Psoas muscle (tissue), 7 donors: ENCODE measurements at regions not wholly inside any gene's neighbourhood (a gene's known extent, or its start where the extent isn't known, plus 50 kb on each side); places are given as distances from the start of the nearest gene placed in this dataset.

ENCODE experiments used
- ATAC-seq, 4 donors: fragments of 200-7000 bp; cut with Tn5 transposase; one replicate each; pipeline ENCODE4 v1.9.1; 2020; ENCODE audit warnings: moderate library complexity in 3 of 4, mild to moderate bottlenecking in 2 of 4
- DNase-seq, 2 donors: peaks; one replicate each; pipeline ENCODE4 v3.0.0-alpha.2; 2020
- H3K27ac ChIP-seq: fragments of 200-600 bp; one replicate; pipeline ENCODE4 v1.8.0; 2022
- H3K27me3 ChIP-seq, 3 donors: fragments of 200-600 bp in 1 of 3; one replicate each; pipeline versions ENCODE4 v1.6.1 to v1.8.0; 2013 to 2022; ENCODE audit warnings: low read length in 2 of 3, mild to moderate bottlenecking in 2 of 3, moderate library complexity in 1 of 3; ENCODE audit not compliant: insufficient read depth in 3 of 3
- H3K36me3 ChIP-seq, 2 donors: fragments of 200-600 bp in 1 of 2; one replicate each; pipeline versions ENCODE4 v1.6.1 to v1.8.0; 2013 to 2022; ENCODE audit warnings: low read depth in 1 of 2, mild to moderate bottlenecking in 1 of 2, moderate library complexity in 1 of 2; ENCODE audit not compliant: insufficient read depth in 1 of 2
- H3K4me1 ChIP-seq: fragments of 200-600 bp; one replicate; pipeline ENCODE4 v1.8.0; 2022
- H3K4me3 ChIP-seq: fragments of 200-600 bp; one replicate; pipeline ENCODE4 v1.8.0; 2022; ENCODE audit warnings: mild to moderate bottlenecking
- H3K9me3 ChIP-seq: fragments of 200-600 bp; one replicate; pipeline ENCODE4 v1.8.0; 2022
- CTCF ChIP-seq: fragments of 200-600 bp; IDR thresholded peaks from one replicate; pipeline ENCODE4 v1.8.0; 2022; ENCODE audit warnings: antibody characterized with exemption
- WGBS, 3 donors: extraction: QIAGEN DNeasy Blood & Tissue Kit; methylation state at CpG; one replicate each; pipeline versions ENCODE4 v1.1.6 to v1.1.7; 2013; 5-methylcytosine and 5-hydroxymethylcytosine counted together
- intact Hi-C, 2 donors: fragments of 100-400 bp; cut with DNase I; formaldehyde crosslinking; loops; one replicate each; pipeline versions ENCODE4 v1.11.0 to v1.14.2; 2022
- donor health status: healthy with polysubstance abuse.
- donor health status: DM: no; HTN: no; CAD: no; lungs with moderate emphysema.
- donor health status: Bipolar disorder and iron deficiency.
- donor health status: healthy.
- donor health status: DM: yes; HTN: yes; CAD: no.
- donor health status: DM: no; HTN: no; CAD: no.
- donor health status: DM: yes; HTN: yes; CAD: no.

- Histone ChIP-seq H3K4me1 (peaks cover 7% of the 10 kb centered on the region), H3K27ac (no peak overlapping the region), H3K9me3 (no peaks in the 10 kb centered on the region), H3K36me3 (no peaks in the 10 kb centered on the region), H3K27me3 (no peaks in the 10 kb centered on the region), H3K4me3 (no peak overlapping the region)
- 67 to 80% (median 79%) methylated on average over 2 of the region's 2 CpGs for WGBS, 3 donors
- ATAC-seq (no peak), DNase-seq (no peak)
- no peak for TF ChIP-seq CTCF
- intact Hi-C loops, result no loop called here
Measured at GRCh38 chr5:72654231-72654630, 147.0 kb upstream of the ZNF366 start.

GRCh38 chr5:72653586-72653985 is 146.4 kb upstream of the ZNF366 start:
- WGBS, 3 donors, result 50 to 72% (median 51%) methylated on average over 2 of the region's 2 CpGs
- no peak for DNase-seq
- H3K27me3 ChIP-seq, result no peaks in the 10 kb centered on the region
- intact Hi-C loops, result no loop called here
- H3K27ac ChIP-seq, result no peak overlapping the region
- peaks cover under 1% of the 10 kb centered on the region for H3K4me1 ChIP-seq
- H3K9me3 ChIP-seq, result no peaks in the 10 kb centered on the region
- H3K36me3 ChIP-seq, result no peaks in the 10 kb centered on the region
- no peak for TF ChIP-seq CTCF
- no peak overlapping the region for H3K4me3 ChIP-seq
- ATAC-seq, result no peak

GRCh38 chr5:72651779-72652178 is 144.6 kb upstream of the ZNF366 start:
- TF ChIP-seq CTCF, result no peak
- H3K36me3 ChIP-seq, result no peaks in the 10 kb centered on the region
- no peaks in the 10 kb centered on the region for H3K9me3 ChIP-seq
- H3K27me3 ChIP-seq, result no peaks in the 10 kb centered on the region
- no peak overlapping the region for H3K4me3 ChIP-seq
- H3K27ac ChIP-seq, result no peak overlapping the region
- DNase-seq (no peak), ATAC-seq (no peak)
- H3K4me1 ChIP-seq, result peaks cover 9% of the 10 kb centered on the region
- intact Hi-C loops, result no loop called here

- no peak for ATAC-seq
- WGBS, 3 donors, result 93 to 95% (median 94%) methylated on average over 8 of the region's 8 CpGs
- Histone ChIP-seq H3K4me1 (peaks cover 9% of the 10 kb centered on the region), H3K27ac (no peak overlapping the region), H3K4me3 (no peak overlapping the region), H3K9me3 (no peaks in the 10 kb centered on the region), H3K27me3 (no peaks in the 10 kb centered on the region), H3K36me3 (no peaks in the 10 kb centered on the region)
- no peak for DNase-seq
- intact Hi-C loops, result no loop called here
- no peak for TF ChIP-seq CTCF
Measured at GRCh38 chr5:72651109-72651508, 143.9 kb upstream of the ZNF366 start.

GRCh38 chr5:72649449-72649848 is 142.2 kb upstream of the ZNF366 start:
- Histone ChIP-seq H3K27ac (peak overlapping the region; percentile 48), H3K27me3 (no peaks in the 10 kb centered on the region), H3K36me3 (no peaks in the 10 kb centered on the region), H3K4me1 (peaks cover 9% of the 10 kb centered on the region), H3K9me3 (no peaks in the 10 kb centered on the region), H3K4me3 (no peak overlapping the region)
- DNase-seq, result no peak
- ATAC-seq, result peak; percentile 42 to 84 (median 75)
- no peak for TF ChIP-seq CTCF
- WGBS, 3 donors, result 57 to 77% (median 66%) methylated on average over 7 of the region's 7 CpGs
- intact Hi-C loops, result no loop called here
